ENCODE measurements at regions not wholly inside any gene's neighbourhood (a gene's known extent, or its start where the extent isn't known, plus 50 kb on each side); places are given as distances from the start of the nearest gene placed in this dataset.

- Histone ChIP-seq H3K4me3 (ENCODE audit: low read length) (no peak overlapping the region), H3K36me3 (replicated peaks; ENCODE audit: low read depth, low read length) (no peaks in the 10 kb centered on the region), H3K79me2 (ENCODE audit: low read length) (no peaks in the 10 kb centered on the region), H3K4me1 (ENCODE audit: low read length) (peaks cover 31% of the 10 kb centered on the region), H3K4me2 (ENCODE audit: low read length) (no peak overlapping the region), H2AFZ (ENCODE audit: low read depth, low read length) (0 out of 2 replicates have a peak overlapping the region, but pooled peaks have one; percentile 10), H3K9me3 (ENCODE audit: insufficient read depth, low read length) (no peaks in the 10 kb centered on the region), H3K27ac (ENCODE audit: low read length) (peak overlapping the region; percentile 81; the same call in 1 of the 2 replicates), H4K20me1 (ENCODE audit: insufficient read depth, low read length) (no peaks in the 10 kb centered on the region), H3K9ac (ENCODE audit: low read length) (no peak overlapping the region), H3K27me3 (ENCODE audit: low read depth, low read length) (no peaks in the 10 kb centered on the region)
- TF ChIP-seq EZH2phosphoT487 (IDR thresholded peaks at IDR 0.05; ENCODE audit: low read depth) (no peak), CTCF (IDR thresholded peaks at IDR 0.05; ENCODE audit: low read depth, low read length) (no peak)
Observed at GRCh38 chr13:24040835-24041234, 119.7 kb upstream of the SPATA13 start.

- Histone ChIP-seq H3K27ac (ENCODE audit: low read length) (no peak overlapping the region), H3K9ac (ENCODE audit: low read length) (no peak overlapping the region), H3K27me3 (ENCODE audit: low read depth, low read length) (no peaks in the 10 kb centered on the region), H3K4me3 (ENCODE audit: low read length) (no peak overlapping the region), H4K20me1 (ENCODE audit: insufficient read depth, low read length) (no peaks in the 10 kb centered on the region), H3K4me1 (ENCODE audit: low read length) (peaks cover 31% of the 10 kb centered on the region), H3K79me2 (ENCODE audit: low read length) (no peaks in the 10 kb centered on the region), H2AFZ (ENCODE audit: low read depth, low read length) (no peak overlapping the region), H3K4me2 (ENCODE audit: low read length) (no peak overlapping the region), H3K9me3 (ENCODE audit: insufficient read depth, low read length) (peaks cover 6% of the 10 kb centered on the region; the same call in 1 of the 2 replicates), H3K36me3 (replicated peaks; ENCODE audit: low read depth, low read length) (peaks cover 4% of the 10 kb centered on the region)
- TF ChIP-seq CTCF (IDR thresholded peaks at IDR 0.05; ENCODE audit: low read depth, low read length) (no peak), EZH2phosphoT487 (IDR thresholded peaks at IDR 0.05; ENCODE audit: low read depth) (no peak)
Observed at GRCh38 chr13:24041651-24042225, 118.8 kb upstream of the SPATA13 start.

GRCh38 chr13:24042710-24043440 is 117.6 kb upstream of the SPATA13 start:
- no peak overlapping the region for H2AFZ ChIP-seq (ENCODE audit: low read depth, low read length)
- H3K9ac ChIP-seq (ENCODE audit: low read length), result no peak overlapping the region
- no peak overlapping the region for H3K27ac ChIP-seq (ENCODE audit: low read length)
- H4K20me1 ChIP-seq (ENCODE audit: insufficient read depth, low read length), result no peaks in the 10 kb centered on the region
- no peak overlapping the region for H3K4me2 ChIP-seq (ENCODE audit: low read length)
- H3K27me3 ChIP-seq (ENCODE audit: low read depth, low read length), result no peaks in the 10 kb centered on the region
- H3K36me3 ChIP-seq (replicated peaks; ENCODE audit: low read depth, low read length), result peaks cover 4% of the 10 kb centered on the region
- TF ChIP-seq CTCF (IDR thresholded peaks at IDR 0.05; ENCODE audit: low read depth, low read length), result no peak
- TF ChIP-seq EZH2phosphoT487 (IDR thresholded peaks at IDR 0.05; ENCODE audit: low read depth), result no peak
- H3K4me1 ChIP-seq (ENCODE audit: low read length), result peaks cover 31% of the 10 kb centered on the region
- H3K9me3 ChIP-seq (ENCODE audit: insufficient read depth, low read length), result peaks cover 12% of the 10 kb centered on the region; the same call in 1 of the 2 replicates
- H3K4me3 ChIP-seq (ENCODE audit: low read length), result no peak overlapping the region
- H3K79me2 ChIP-seq (ENCODE audit: low read length), result no peaks in the 10 kb centered on the region

GRCh38 chr13:24043590-24044350 is 116.8 kb upstream of the SPATA13 start:
- Histone ChIP-seq H3K9ac (ENCODE audit: low read length) (no peak overlapping the region), H3K27ac (ENCODE audit: low read length) (no peak overlapping the region), H3K4me2 (ENCODE audit: low read length) (no peak overlapping the region), H3K36me3 (replicated peaks; ENCODE audit: low read depth, low read length) (peaks cover 4% of the 10 kb centered on the region), H4K20me1 (ENCODE audit: insufficient read depth, low read length) (no peaks in the 10 kb centered on the region), H3K4me1 (ENCODE audit: low read length) (peaks cover 25% of the 10 kb centered on the region), H3K79me2 (ENCODE audit: low read length) (no peaks in the 10 kb centered on the region), H3K4me3 (ENCODE audit: low read length) (no peak overlapping the region), H3K27me3 (ENCODE audit: low read depth, low read length) (no peaks in the 10 kb centered on the region), H2AFZ (ENCODE audit: low read depth, low read length) (no peak overlapping the region), H3K9me3 (ENCODE audit: insufficient read depth, low read length) (peaks cover 12% of the 10 kb centered on the region; the same call in 1 of the 2 replicates)
- TF ChIP-seq EZH2phosphoT487 (IDR thresholded peaks at IDR 0.05; ENCODE audit: low read depth) (no peak), CTCF (IDR thresholded peaks at IDR 0.05; ENCODE audit: low read depth, low read length) (no peak)

All from OCI-LY3 (cell line).